HG03457 (cell line): ENCODE measurements at regions not wholly inside any gene's neighbourhood (a gene's known extent, or its start where the extent isn't known, plus 50 kb on each side); places are given as distances from the start of the nearest gene placed in this dataset.

Experiments used
- ATAC-seq: cut with Tn5 transposase; IDR thresholded peaks from one replicate; pipeline ENCODE4 v1.9.1; 2021; ENCODE audit warnings: moderate number of reproducible peaks; ENCODE audit not compliant: unreplicated experiment

DNA sequence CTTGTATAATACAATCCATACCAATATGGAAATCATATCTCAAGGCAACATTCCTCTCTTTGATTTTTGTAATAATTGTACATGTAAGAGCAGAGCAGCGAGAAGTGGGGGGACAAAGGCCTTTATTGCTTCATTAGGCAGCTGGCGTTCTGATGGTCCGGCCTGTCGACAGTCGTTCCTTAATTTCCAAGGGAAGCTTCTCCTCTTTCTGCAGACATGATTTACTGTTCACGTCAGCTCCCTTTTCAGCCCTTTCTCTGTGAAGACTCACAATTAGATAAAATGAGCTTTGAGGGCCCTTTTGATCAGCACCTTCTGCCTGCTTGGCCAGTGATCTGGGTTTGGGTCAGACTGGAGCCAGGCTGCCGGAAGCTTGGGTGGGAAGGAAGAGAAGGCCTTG is 65.6 kb upstream of the CTBP2 start:
- no peak for ATAC-seq

DNA sequence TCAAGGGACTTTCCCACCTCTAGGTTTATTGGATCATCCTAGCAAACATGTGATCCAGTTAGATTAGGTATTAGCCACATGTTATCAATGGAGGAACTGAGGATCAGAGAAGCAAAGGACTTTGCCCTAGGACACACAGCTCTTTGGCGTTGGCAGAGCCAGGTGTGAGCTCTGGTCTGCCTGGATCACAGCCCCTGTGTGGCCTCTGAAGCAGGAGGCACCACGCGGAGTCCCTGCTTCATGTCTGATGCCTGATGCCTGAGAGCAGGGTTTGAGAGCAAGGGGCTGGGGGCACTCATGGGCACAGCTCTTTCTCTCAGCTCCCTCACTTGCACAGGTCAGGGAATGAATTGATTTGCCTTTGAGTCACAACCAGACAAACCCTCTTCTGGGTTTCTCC is 64.7 kb upstream of the CTBP2 start:
- no peak for ATAC-seq

DNA sequence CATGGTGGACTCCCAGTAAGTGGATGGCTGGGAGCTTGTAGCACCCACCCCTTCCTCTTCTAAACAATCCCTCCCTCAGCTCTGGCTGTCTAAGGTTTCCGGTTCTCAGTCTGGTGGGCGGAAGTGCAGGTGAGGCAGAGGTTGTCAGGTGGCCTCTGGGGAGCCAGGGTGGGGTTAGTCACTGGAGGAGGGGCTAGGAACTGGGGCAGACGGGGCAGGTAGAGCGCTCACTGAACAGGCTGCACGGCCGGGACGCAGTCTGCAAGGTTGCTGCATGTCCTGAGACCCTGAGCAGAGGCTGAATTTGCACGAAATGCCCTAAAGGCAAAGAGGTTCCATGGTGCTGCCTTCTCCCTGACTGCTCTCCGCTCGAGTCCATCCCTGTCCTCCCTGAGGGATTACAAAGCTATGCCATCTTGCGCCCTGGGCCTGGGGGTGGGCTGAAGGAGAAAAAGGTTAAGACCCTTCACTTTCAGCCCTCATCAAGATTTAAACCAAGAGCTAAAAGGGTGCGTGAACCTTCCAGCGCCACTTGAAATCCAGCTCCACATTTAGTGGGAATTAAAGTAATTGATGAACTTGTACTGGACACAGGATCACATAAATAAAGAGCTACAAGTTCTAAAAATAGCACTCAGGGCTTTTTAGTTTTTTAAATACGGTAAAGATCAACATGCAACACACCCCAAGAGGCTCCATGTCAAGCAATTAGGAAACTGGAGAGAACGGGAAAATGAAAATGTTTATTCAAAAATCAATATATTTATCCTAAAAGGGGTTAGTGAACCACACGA is 62.3 kb upstream of the CTBP2 start:
- no peak for ATAC-seq

DNA sequence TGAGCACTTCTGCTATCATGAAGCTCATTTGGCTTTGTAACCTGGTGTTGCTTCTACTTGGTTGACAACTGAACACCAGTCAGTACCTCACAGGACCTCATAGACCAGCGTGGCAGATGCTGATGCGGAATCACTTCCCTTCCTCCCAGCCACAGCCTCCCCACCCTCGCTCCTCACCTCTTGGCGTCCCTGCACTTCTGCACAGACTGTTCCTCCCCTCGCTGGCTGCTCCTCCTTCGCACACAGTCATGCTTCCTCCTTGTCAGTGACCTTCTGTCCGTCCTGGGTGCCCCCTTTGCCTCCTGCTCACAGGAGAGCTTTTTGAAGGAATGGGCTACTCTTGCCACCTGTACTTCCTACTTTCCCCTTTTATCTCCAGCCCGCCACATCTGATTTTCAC is 61.4 kb upstream of the CTBP2 start:
- no peak for ATAC-seq

DNA sequence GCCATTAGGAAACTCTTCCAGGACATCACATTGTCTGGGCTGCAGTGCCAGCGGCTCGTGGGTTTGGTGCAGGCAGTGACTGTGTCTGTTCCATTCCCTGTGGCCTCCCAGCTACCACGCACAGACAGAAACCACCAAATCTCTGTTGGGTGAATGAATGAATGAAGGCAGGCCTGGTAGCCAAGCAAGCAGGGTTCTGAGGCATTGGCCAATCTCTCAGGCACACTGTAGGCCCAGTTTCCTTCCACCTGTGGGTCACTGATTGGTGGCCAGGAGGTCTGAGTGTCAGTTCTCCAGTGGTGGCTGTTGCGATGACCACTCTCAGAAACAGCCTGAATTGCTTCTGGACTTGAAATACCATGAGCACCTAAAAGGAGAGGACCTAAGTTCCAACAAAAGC is 59.4 kb upstream of the CTBP2 start:
- ATAC-seq, result no peak

DNA sequence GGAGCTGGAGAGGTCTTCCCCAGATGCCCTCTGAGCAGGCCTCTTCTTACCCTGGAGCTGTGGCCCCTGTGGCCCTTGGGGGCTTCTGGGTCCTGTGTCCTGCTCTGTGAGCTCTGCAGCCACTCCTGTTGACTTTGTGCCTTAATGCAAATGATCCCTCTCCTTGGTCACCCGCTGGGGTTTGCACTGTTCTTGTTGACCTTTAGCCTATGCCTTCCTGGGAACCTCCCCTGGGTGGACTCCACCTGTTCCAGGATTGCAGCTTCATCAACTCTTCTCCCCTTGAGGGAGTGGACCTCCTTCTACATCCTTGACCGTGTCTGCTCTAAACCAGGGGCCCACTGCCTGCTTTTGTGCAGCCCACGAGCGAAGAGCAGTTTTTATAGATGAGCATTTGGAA is 58.6 kb upstream of the CTBP2 start:
- ATAC-seq, result no peak

DNA sequence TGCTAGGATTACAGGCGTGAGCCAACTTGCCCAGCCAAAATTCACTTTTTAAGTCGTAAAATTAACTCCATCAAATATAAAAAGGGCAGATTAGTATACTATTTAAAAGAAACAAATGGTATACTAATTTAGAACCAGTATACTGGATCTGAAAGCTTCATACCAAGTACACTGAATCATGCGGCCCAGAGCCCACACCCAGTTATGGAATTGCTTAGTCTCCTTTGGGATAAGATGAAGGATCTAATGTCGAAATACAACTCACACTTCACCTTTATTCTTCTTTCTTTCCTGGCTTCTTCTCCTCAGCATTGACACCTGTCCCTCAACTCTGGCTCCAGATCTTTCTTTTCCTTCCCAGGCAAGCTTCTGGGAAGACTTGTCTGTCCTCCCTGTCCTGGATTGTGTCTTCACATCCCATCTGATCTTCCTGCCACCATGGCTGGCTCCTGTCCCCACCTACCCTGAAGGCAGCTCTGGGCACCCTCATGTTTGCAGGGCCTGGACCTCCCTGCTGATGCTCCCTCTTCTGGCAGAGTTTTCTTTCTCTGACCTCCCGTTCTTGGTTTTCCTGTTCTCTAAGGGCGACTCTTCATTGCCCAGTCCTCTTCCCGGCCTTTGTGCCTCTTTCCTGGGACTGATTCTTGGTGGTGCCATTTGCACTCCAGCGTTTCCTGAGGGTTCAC is 57.8 kb upstream of the CTBP2 start:
- no peak for ATAC-seq

DNA sequence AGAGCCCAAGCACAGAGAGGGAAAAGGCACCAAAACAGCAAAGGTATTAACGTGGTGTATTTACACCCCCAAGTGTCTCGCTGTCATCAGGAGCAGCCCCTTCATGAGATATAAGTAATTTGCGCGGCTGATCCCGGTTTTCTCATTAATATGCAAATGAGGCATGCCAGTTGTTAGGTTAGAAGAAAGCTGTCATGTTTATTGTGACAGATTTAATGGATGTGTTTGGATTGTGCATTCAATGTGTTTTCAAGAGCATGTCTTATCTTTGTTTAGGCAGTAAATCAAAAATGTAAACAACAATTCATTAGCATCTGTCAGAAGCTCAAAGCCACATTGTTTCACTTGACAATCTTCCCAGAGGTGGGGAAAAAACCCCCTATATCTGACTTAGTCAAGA is 56.5 kb upstream of the CTBP2 start:
- no peak for ATAC-seq

DNA sequence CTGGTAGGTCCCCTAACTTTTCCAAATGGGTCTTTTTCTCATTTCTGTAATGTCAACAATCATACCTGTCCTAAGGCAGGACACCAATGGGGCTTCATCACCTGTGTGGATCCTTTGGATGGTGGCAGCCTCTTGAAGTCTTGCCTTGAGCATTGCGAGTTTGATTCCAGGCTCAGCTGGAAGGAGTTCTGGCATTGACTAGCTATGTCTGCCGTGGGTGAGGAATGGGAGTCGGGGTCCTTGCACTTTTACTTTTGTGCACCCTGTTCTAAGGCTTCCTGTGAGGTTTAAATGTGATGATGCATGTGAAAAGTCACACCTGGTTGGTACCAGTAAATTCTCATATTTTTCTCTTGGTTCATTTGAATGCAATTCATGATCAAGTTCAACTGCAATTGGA is 55.9 kb upstream of the CTBP2 start:
- ATAC-seq, result no peak

DNA sequence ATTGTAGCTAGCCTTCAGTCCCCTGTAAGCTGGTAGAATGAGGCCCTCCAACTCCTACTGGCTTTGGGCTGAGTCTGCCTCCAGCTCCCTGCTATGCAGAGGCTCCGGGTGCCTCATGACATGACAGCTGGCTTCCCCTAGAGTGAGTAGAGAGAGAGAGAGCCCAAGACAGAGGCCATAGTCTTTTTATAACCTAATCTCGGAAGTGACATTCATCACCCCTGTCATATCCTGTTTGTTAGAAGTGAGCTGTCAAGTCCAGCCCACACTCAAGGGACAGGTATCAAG is 53.9 kb upstream of the CTBP2 start:
- no peak for ATAC-seq

DNA sequence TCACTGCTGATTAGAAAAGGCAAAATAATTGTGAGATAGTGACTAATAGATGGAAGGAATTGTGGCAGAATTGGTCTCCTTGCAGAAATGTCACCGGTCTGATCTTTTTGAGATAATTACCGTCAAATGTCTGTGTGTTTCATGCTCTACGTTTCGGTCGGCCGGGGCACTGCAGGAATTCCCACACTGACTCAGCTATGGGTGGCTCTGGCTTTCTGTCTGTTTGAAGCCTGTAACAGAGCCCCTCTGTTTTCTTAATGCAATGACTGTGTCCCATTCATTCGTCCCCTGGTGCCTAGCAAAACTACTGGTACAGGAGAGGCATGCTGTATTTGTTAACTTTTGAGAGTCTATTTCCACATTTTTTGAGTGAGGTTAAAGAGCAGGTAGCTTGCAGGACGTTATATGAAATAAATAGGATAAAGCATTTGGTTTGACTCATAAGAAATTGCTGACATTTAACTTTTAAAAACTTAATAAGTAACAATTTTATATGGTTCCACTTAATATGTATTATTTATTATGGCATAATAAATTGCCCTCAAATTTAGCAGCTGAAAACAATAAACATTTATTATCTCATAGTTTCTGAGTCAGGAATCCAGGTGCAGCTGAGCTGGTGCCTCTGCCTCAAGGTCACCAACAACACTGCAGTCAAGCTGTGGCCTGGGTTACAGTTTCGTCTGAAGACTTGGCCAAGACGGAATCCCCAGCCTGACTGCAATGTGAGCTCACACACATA is 53.3 kb upstream of the CTBP2 start:
- ATAC-seq, result no peak

DNA sequence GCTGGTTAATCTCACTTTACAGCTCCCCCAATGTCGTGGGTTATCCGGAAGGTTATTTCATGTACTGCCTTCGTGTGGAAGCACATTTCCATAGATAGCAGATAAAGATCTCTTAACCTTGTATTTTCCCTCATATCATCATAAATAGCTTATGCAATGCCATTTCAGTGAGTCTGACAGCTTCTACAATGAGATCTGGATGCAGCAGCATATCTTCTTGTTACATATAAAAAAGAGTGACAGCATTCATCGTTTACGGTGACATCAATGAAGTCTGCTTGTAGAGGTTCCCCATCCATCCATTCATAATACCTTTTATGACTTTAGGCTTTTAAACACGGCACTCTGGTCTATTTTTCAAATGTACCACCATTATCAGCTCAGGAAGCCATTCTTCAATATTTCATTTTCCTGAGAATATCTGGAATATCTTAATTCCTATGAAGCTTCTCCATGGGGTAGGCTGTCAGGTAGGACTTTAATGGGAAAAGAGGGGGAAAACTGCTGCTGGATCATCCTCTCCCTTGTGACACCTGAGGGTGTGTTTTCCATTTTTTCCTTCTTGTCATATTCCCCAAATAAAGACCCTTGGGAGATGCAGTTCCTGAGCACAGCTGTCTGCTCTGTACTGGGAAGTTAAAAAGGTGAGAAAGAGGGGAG is 51.9 kb upstream of the CTBP2 start:
- ATAC-seq, result no peak
